ENCODE measurements at regions not wholly inside any gene's neighbourhood (a gene's known extent, or its start where the extent isn't known, plus 50 kb on each side); places are given as distances from the start of the nearest gene placed in this dataset.

GRCh38 chr17:68701046-68701445 is 99.9 kb upstream of the FAM20A start:
- H3K4me3 ChIP-seq (ENCODE audit: low read depth, poor library complexity, severe bottlenecking) = no peak overlapping the region
- 86 to 87% methylated on average over 2 of the region's 2 CpGs for WGBS, 2 donors
- intact Hi-C loops (cut with DNase I; ENCODE audit: low total_unique reads) = no loop called here
- DNase-seq (ENCODE audit: low spot score in 2 of 2) = no peak
- no peak for TF ChIP-seq POLR2A (IDR thresholded peaks at IDR 0.05)
- no peak for TF ChIP-seq CTCF (IDR thresholded peaks at IDR 0.05)

GRCh38 chr17:68700421-68700820 is 99.3 kb upstream of the FAM20A start:
- intact Hi-C loops (cut with DNase I; ENCODE audit: low total_unique reads) = no loop called here
- no peak for DNase-seq (ENCODE audit: low spot score in 2 of 2)
- H3K4me3 ChIP-seq (ENCODE audit: low read depth, poor library complexity, severe bottlenecking) = no peak overlapping the region
- no peak for TF ChIP-seq CTCF (IDR thresholded peaks at IDR 0.05)
- TF ChIP-seq POLR2A (IDR thresholded peaks at IDR 0.05) = no peak
- WGBS, 2 donors = 47 to 55% methylated on average over 4 of the region's 4 CpGs

- DNase-seq (ENCODE audit: low spot score in 2 of 2) = no peak
- intact Hi-C loops (cut with DNase I; ENCODE audit: low total_unique reads) = no loop called here
Measured at GRCh38 chr17:68699936-68700335, 98.8 kb upstream of the FAM20A start.

GRCh38 chr17:68698746-68699145 is 97.6 kb upstream of the FAM20A start:
- TF ChIP-seq POLR2A (IDR thresholded peaks at IDR 0.05) (no peak), CTCF (IDR thresholded peaks at IDR 0.05) (no peak)
- intact Hi-C loops (cut with DNase I; ENCODE audit: low total_unique reads) = no loop called here
- 23 to 28% methylated on average over 3 of the region's 3 CpGs for WGBS, 2 donors
- DNase-seq (ENCODE audit: low spot score in 2 of 2) = no peak
- H3K4me3 ChIP-seq (ENCODE audit: low read depth, poor library complexity, severe bottlenecking) = no peak overlapping the region

More at GRCh38 chr17:68699936-68700335, 98.8 kb upstream of the FAM20A start:
- H3K4me3 ChIP-seq (ENCODE audit: low read depth, poor library complexity, severe bottlenecking) = no peak overlapping the region
- no peak for TF ChIP-seq POLR2A (IDR thresholded peaks at IDR 0.05)
- TF ChIP-seq CTCF (IDR thresholded peaks at IDR 0.05) = no peak
- 86 to 90% methylated on average over 6 of the region's 6 CpGs for WGBS, 2 donors

GRCh38 chr17:68697850-68698361 is 96.7 kb upstream of the FAM20A start:
- WGBS, 2 donors = 74 to 82% methylated on average over 1 of the region's 1 CpG
- DNase-seq (ENCODE audit: low spot score in 2 of 2) = peak in 1 of 2 donors; percentile 37
- intact Hi-C loops (cut with DNase I; ENCODE audit: low total_unique reads) = no loop called here
- TF ChIP-seq CTCF (IDR thresholded peaks at IDR 0.05) = no peak
- no peak overlapping the region for H3K4me3 ChIP-seq (ENCODE audit: low read depth, poor library complexity, severe bottlenecking)

GRCh38 chr17:68695659-68696058 is 94.5 kb upstream of the FAM20A start:
- intact Hi-C loops (cut with DNase I; ENCODE audit: low total_unique reads) = no loop called here
- TF ChIP-seq POLR2A (IDR thresholded peaks at IDR 0.05) (no peak), CTCF (IDR thresholded peaks at IDR 0.05) (no peak)
- peak in 1 of 2 donors; percentile 21 for DNase-seq (ENCODE audit: low spot score in 2 of 2)
- no peak overlapping the region for H3K4me3 ChIP-seq (ENCODE audit: low read depth, poor library complexity, severe bottlenecking)
- 94 to 100% methylated on average over 2 of the region's 2 CpGs for WGBS, 2 donors

Measured in lower leg skin (tissue), 4 donors.